ENCODE measurements at regions not wholly inside any gene's neighbourhood (a gene's known extent, or its start where the extent isn't known, plus 50 kb on each side); places are given as distances from the start of the nearest gene placed in this dataset.
"Not testable (repeated sequence)": the region's sequence is repeated elsewhere in the genome, so short reads cannot be mapped to it uniquely, and the experiment has no call there.

- WGBS, 2 experiments (ENCODE audit: low coverage in 1 of 2, low lambda C conversion rate in 2 of 2, missing lambda C conversion rate in 2 of 2) = 95 to 100% methylated on average over 2 of the region's 2 CpGs
- H3K9me2 ChIP-seq (ENCODE audit: insufficient read depth) = not testable (repeated sequence)
These were observed 178.9 kb downstream of the BCL2L11 start for GRCh38 chr2:111299635-111300034.

GRCh38 chr2:111301677-111302076 lies 181.0 kb downstream of the BCL2L11 start:
- H3K36me3 ChIP-seq (ENCODE audit: low read depth); H3F3A ChIP-seq (ENCODE audit: insufficient read depth); H3K4me3 ChIP-seq; DNase-seq; H3K9ac ChIP-seq; H3K27me3 ChIP-seq (replicated peaks; ENCODE audit: insufficient read depth); H3K9me2 ChIP-seq (ENCODE audit: insufficient read depth); H3K9me3 ChIP-seq (ENCODE audit: low read depth); H4K20me1 ChIP-seq (ENCODE audit: insufficient read depth); in situ Hi-C loops (cut with MboI); H3K79me2 ChIP-seq (ENCODE audit: insufficient read depth); H3K4me1 ChIP-seq (ENCODE audit: insufficient read depth); H3K27ac ChIP-seq; H3K4me2 ChIP-seq (ENCODE audit: unreplicated experiment); H2AFZ ChIP-seq: not testable (repeated sequence)
- WGBS, 2 experiments (ENCODE audit: low coverage in 1 of 2, low lambda C conversion rate in 2 of 2, missing lambda C conversion rate in 2 of 2) = no CpG with 5 or more reads among the region's 3 CpGs

More at GRCh38 chr2:111299635-111300034, 178.9 kb downstream of the BCL2L11 start:
- H3K27ac ChIP-seq; H3K4me1 ChIP-seq (ENCODE audit: insufficient read depth); H3K4me2 ChIP-seq (ENCODE audit: unreplicated experiment); H3K79me2 ChIP-seq (ENCODE audit: insufficient read depth); H4K20me1 ChIP-seq (ENCODE audit: insufficient read depth); DNase-seq; H3F3A ChIP-seq (ENCODE audit: insufficient read depth); H3K27me3 ChIP-seq (replicated peaks; ENCODE audit: insufficient read depth); in situ Hi-C loops (cut with MboI); H3K9ac ChIP-seq; H3K4me3 ChIP-seq; H2AFZ ChIP-seq; H3K36me3 ChIP-seq (ENCODE audit: low read depth); H3K9me3 ChIP-seq (ENCODE audit: low read depth): not testable (repeated sequence)

GRCh38 chr2:111302397-111303218 lies 181.9 kb downstream of the BCL2L11 start:
- H3K9ac ChIP-seq; H3K4me2 ChIP-seq (ENCODE audit: unreplicated experiment); H3K4me1 ChIP-seq (ENCODE audit: insufficient read depth); H3K4me3 ChIP-seq; H3K9me2 ChIP-seq (ENCODE audit: insufficient read depth); in situ Hi-C loops (cut with MboI); H3K27ac ChIP-seq; H3K79me2 ChIP-seq (ENCODE audit: insufficient read depth); H3F3A ChIP-seq (ENCODE audit: insufficient read depth); H3K27me3 ChIP-seq (replicated peaks; ENCODE audit: insufficient read depth); H3K9me3 ChIP-seq (ENCODE audit: low read depth); DNase-seq; H2AFZ ChIP-seq; H3K36me3 ChIP-seq (ENCODE audit: low read depth); H4K20me1 ChIP-seq (ENCODE audit: insufficient read depth): not testable (repeated sequence)
- 57 to 71% methylated on average over 4 to 7 of the region's 7 CpGs for WGBS, 2 experiments (ENCODE audit: low coverage in 1 of 2, low lambda C conversion rate in 2 of 2, missing lambda C conversion rate in 2 of 2)

GRCh38 chr2:111307302-111307701 lies 186.6 kb downstream of the BCL2L11 start:
- 95 to 100% methylated on average over 3 of the region's 3 CpGs for WGBS, 2 experiments (ENCODE audit: low coverage in 1 of 2, low lambda C conversion rate in 2 of 2, missing lambda C conversion rate in 2 of 2)
- H3K36me3 ChIP-seq (ENCODE audit: low read depth); H3K9me3 ChIP-seq (ENCODE audit: low read depth); H4K20me1 ChIP-seq (ENCODE audit: insufficient read depth); in situ Hi-C loops (cut with MboI); H3K4me3 ChIP-seq; DNase-seq; H3K79me2 ChIP-seq (ENCODE audit: insufficient read depth); H3K27me3 ChIP-seq (replicated peaks; ENCODE audit: insufficient read depth); H3K4me1 ChIP-seq (ENCODE audit: insufficient read depth); H3K9me2 ChIP-seq (ENCODE audit: insufficient read depth); H3F3A ChIP-seq (ENCODE audit: insufficient read depth); H3K27ac ChIP-seq; H3K9ac ChIP-seq; H3K4me2 ChIP-seq (ENCODE audit: unreplicated experiment); H2AFZ ChIP-seq: not testable (repeated sequence)

GRCh38 chr2:111309231-111310075 lies 188.7 kb downstream of the BCL2L11 start:
- H3K9me3 ChIP-seq (ENCODE audit: low read depth); H3K9me2 ChIP-seq (ENCODE audit: insufficient read depth); H3K4me2 ChIP-seq (ENCODE audit: unreplicated experiment); in situ Hi-C loops (cut with MboI); H3K27me3 ChIP-seq (replicated peaks; ENCODE audit: insufficient read depth); H3K4me3 ChIP-seq; H2AFZ ChIP-seq; H3K36me3 ChIP-seq (ENCODE audit: low read depth); H3K79me2 ChIP-seq (ENCODE audit: insufficient read depth); H3F3A ChIP-seq (ENCODE audit: insufficient read depth); H3K27ac ChIP-seq; H4K20me1 ChIP-seq (ENCODE audit: insufficient read depth); H3K9ac ChIP-seq; DNase-seq; H3K4me1 ChIP-seq (ENCODE audit: insufficient read depth): not testable (repeated sequence)
- 96 to 98% methylated on average over 5 of the region's 6 CpGs for WGBS, 2 experiments (ENCODE audit: low coverage in 1 of 2, low lambda C conversion rate in 2 of 2, missing lambda C conversion rate in 2 of 2)

- H2AFZ ChIP-seq; H3F3A ChIP-seq (ENCODE audit: insufficient read depth); H3K27ac ChIP-seq; H3K36me3 ChIP-seq (ENCODE audit: low read depth); H3K27me3 ChIP-seq (replicated peaks; ENCODE audit: insufficient read depth); H3K9ac ChIP-seq; H3K79me2 ChIP-seq (ENCODE audit: insufficient read depth); in situ Hi-C loops (cut with MboI); H4K20me1 ChIP-seq (ENCODE audit: insufficient read depth); H3K9me3 ChIP-seq (ENCODE audit: low read depth); H3K9me2 ChIP-seq (ENCODE audit: insufficient read depth); DNase-seq; H3K4me3 ChIP-seq; H3K4me2 ChIP-seq (ENCODE audit: unreplicated experiment); H3K4me1 ChIP-seq (ENCODE audit: insufficient read depth): not testable (repeated sequence)
- 56 to 78% methylated on average over 6 to 7 of the region's 8 CpGs for WGBS, 2 experiments (ENCODE audit: low coverage in 1 of 2, low lambda C conversion rate in 2 of 2, missing lambda C conversion rate in 2 of 2)
These were observed 189.7 kb downstream of the BCL2L11 start for GRCh38 chr2:111310395-111310794.

GRCh38 chr2:111311568-111311967 lies 190.9 kb downstream of the BCL2L11 start:
- in situ Hi-C loops (cut with MboI); H3K9me2 ChIP-seq (ENCODE audit: insufficient read depth); H4K20me1 ChIP-seq (ENCODE audit: insufficient read depth); H3K4me3 ChIP-seq; H3K27ac ChIP-seq; H3K9me3 ChIP-seq (ENCODE audit: low read depth); H3K79me2 ChIP-seq (ENCODE audit: insufficient read depth); H2AFZ ChIP-seq; DNase-seq; H3K4me1 ChIP-seq (ENCODE audit: insufficient read depth); H3K36me3 ChIP-seq (ENCODE audit: low read depth); H3K9ac ChIP-seq; H3K4me2 ChIP-seq (ENCODE audit: unreplicated experiment); H3F3A ChIP-seq (ENCODE audit: insufficient read depth); H3K27me3 ChIP-seq (replicated peaks; ENCODE audit: insufficient read depth): not testable (repeated sequence)
- 100% methylated on average over 1 of the region's 6 CpGs; no CpG with 5 or more reads in 1 of the 2 experiments for WGBS, 2 experiments (ENCODE audit: low coverage in 1 of 2, low lambda C conversion rate in 2 of 2, missing lambda C conversion rate in 2 of 2)

Measured in GM23248 (cell line).